Vagina (tissue), 2 donors: ENCODE measurements at regions not wholly inside any gene's neighbourhood (a gene's known extent, or its start where the extent isn't known, plus 50 kb on each side); places are given as distances from the start of the nearest gene placed in this dataset.
"Not testable (repeated sequence)": the region's sequence is repeated elsewhere in the genome, so short reads cannot be mapped to it uniquely, and the experiment has no call there.

Experiments
- CTCF ChIP-seq, 3 experiments: fragments of 450-650 bp in 2 of 3; fragments of 200-600 bp in 1 of 3; sonication (generic) in 1 of 3; IDR thresholded peaks; one replicate each; pipeline ENCODE4 v1.5.1; 2017 to 2019; ENCODE audit warnings: antibody characterized with exemption in 3 of 3, mild to moderate bottlenecking in 2 of 3, moderate library complexity in 2 of 3
- POLR2A ChIP-seq, 2 donors: fragments of 450-650 bp; IDR thresholded peaks; one replicate each; pipeline ENCODE4 v1.6.1; 2017; ENCODE audit warnings: antibody characterized with exemption in 2 of 2, mild to moderate bottlenecking in 2 of 2, moderate library complexity in 2 of 2

DNA sequence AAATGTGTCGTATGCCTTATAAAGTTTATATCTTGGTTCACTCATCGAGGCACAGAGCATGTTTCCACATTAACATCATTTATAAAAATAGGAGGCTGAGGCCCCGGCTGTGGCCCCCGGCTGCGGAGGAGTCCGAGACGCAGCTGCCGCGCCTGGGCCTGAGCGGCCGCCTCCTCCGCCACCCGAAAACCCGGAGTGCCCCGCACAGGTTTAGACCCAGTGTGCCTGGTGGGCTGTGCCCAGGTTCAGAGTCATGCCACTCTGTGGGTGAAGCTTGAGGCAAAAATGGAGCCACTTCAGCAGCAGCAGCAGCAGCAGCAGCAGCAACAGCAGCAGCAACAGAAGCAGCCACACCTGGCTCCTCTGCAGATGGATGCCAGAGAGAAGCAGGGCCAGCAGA lies 299.2 kb upstream of the ADGRL2 start:
- not testable (repeated sequence) for TF ChIP-seq POLR2A, CTCF (IDR thresholded peaks at IDR 0.05)
